NCI-H460 (cell line): ENCODE measurements at regions not wholly inside any gene's neighbourhood (a gene's known extent, or its start where the extent isn't known, plus 50 kb on each side); places are given as distances from the start of the nearest gene placed in this dataset.

ENCODE experiments used
- DNase-seq: peaks from one replicate; pipeline ENCODE4 v3.0.0-alpha.2; 2016; ENCODE audit warnings: low read depth; ENCODE audit errors: extremely low read depth

GRCh38 chr6:14422917-14423316 is 305.3 kb downstream of the CD83 start:
- no peak for DNase-seq

GRCh38 chr6:14423330-14423729 is 305.8 kb downstream of the CD83 start:
- no peak for DNase-seq

- no peak for DNase-seq
These were observed 306.4 kb downstream of the CD83 start for GRCh38 chr6:14423955-14424354.

GRCh38 chr6:14425805-14426204 is 308.2 kb downstream of the CD83 start:
- DNase-seq, result no peak

GRCh38 chr6:14426281-14426680 is 308.7 kb downstream of the CD83 start:
- no peak for DNase-seq

DNA sequence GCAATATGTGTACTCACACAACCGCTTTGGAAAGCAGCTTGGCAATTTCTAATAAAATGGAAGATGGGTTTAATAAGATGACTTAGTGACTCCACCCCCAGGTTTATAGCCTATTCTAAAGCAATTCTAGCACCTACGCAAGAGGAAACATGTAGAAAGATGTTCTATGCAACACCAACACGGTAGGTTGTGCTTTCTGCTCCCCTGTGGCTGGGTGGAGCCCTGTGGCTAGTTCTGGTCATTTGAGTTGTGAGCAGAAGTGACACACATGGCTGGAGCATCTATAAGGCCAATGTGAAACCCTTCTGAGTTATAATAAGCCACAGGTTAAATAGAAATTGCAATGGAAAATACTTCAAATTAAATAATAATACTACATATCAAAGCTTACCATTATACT is 310.7 kb downstream of the CD83 start:
- DNase-seq, result no peak

- DNase-seq, result no peak
These were observed 311.8 kb downstream of the CD83 start for GRCh38 chr6:14429396-14429795.

DNA sequence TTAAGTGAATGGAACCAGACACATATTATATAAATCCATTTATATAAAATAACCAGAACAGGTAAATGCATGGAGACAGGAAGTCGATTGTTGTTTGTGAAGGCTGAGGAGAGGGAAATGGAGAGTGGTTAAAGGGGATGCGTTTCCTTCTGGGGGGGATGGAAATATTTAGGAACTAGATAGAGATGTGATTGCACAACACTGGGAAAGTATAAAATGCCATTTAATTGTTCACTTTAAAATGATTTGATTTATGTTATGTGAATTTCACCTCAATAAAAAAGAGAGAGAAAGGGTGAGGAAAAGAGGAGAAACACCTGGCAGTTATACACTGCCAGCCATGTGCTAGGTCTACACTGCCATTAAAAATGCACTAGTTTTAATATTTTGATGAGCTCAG is 312.6 kb downstream of the CD83 start:
- DNase-seq, result no peak

- no peak for DNase-seq
These were observed 314.1 kb downstream of the CD83 start for GRCh38 chr6:14431385-14432330.

- DNase-seq, result no peak
These were observed 317.5 kb downstream of the CD83 start for GRCh38 chr6:14434916-14435690.

DNA sequence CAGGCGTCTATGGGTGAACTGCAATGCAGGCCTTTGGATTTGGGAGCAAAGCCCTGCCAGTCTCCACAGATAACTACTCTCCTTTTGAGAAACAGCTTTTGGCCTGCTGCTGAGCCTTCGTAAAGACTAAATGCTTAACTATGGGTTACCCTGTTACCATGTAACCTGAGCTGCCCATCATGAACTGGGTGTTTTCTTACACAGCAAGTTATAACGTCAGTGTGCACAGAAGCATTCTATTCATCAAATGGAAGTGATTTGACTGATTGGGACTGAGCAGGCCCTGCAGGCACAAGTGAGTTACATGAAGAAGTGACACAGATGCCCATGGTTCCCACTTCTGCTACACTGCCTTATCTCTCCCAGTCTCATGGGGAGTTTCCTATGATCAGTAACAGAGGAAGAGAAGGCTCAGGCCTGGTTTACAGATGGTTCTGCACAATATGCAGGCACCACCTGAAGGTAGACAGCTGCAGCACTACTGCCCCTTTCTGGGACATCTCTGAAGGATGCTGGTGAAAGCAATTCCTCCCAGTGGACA is 319.1 kb downstream of the CD83 start:
- no peak for DNase-seq

- no peak for DNase-seq
These were observed 321.8 kb downstream of the CD83 start for GRCh38 chr6:14439419-14439818.

DNA sequence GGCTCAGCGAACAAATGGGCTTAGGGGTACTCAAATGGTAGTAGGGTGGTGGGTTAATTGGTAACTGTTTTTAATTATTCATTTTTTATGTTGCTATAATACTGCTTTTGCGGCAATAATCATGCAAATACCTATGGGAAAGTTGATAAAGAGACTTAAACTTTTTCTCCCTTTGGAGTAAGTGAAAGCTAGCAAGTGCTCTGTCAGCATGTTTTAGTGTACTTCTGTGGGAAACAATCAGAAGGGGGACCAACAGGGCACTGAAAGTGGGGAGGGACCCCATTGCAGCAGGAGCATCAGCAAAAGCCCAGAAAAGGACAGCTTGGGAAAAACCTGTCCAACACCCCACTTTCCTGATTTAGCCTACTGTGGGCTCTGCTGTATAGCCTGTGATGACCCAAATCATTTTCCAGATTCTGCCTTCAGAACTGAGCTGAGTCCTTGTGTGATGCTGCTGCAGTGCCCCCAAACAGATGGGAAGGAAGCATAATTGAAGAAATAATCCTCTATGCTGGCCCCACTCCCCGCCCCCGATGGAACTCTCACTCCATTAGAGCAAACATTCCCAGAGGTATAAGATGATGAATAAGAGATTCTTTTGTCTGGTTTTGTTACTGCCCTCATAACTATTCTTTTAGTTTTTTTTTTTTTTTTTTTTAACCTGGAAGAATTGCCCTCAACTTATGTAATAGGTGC is 322.8 kb downstream of the CD83 start:
- DNase-seq, result no peak

GRCh38 chr6:14440940-14441781 is 323.6 kb downstream of the CD83 start:
- DNase-seq, result no peak

DNA sequence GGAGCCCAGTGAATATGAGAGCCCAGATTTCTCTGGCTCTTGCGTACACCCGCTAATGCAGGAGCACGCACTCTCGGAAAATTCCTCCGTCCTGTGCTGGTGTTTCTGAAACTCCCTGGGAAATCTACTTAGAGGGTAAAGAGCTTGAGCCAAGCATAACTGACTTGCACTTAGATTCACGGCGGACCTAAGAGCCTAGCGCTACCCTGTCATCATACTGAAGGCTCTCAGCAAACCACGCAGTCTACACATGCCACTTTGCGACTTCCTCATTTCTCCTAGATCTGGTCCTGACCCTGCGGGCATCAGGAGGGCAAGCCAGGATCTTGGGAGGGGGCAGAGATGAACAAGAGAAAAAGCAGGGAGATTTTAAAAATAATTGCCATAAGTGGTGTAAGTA is 324.7 kb downstream of the CD83 start:
- no peak for DNase-seq

- DNase-seq, result no peak
These were observed 326.2 kb downstream of the CD83 start for GRCh38 chr6:14443629-14444268.

GRCh38 chr6:14444295-14444972 is 326.9 kb downstream of the CD83 start:
- no peak for DNase-seq

- DNase-seq, result no peak
These were observed 329.7 kb downstream of the CD83 start for GRCh38 chr6:14447240-14447639.

- no peak for DNase-seq
These were observed 330.7 kb downstream of the CD83 start for GRCh38 chr6:14448246-14448645.
